GM12891 (cell line): ENCODE measurements at regions not wholly inside any gene's neighbourhood (a gene's known extent, or its start where the extent isn't known, plus 50 kb on each side); places are given as distances from the start of the nearest gene placed in this dataset.

Experiments
- POLR2A ChIP-seq: IDR thresholded peaks from 2 replicates; pipeline ENCODE4 v1.6.1; 2011; ENCODE audit warnings: low read depth, low read length, control low read depth
- POLR2AphosphoS5 ChIP-seq: IDR thresholded peaks from 2 replicates; pipeline ENCODE4 v1.6.1; 2011; ENCODE audit warnings: low read depth, low read length, control low read depth

- TF ChIP-seq POLR2A (no peak), POLR2AphosphoS5 (no peak)
Measured at GRCh38 chr5:62722360-62722759, 143.7 kb downstream of the LRRC70 start.
